LNCaP clone FGC (cell line): ENCODE measurements at regions not wholly inside any gene's neighbourhood (a gene's known extent, or its start where the extent isn't known, plus 50 kb on each side); places are given as distances from the start of the nearest gene placed in this dataset.

ENCODE experiments used
- DNase-seq: peaks from one replicate; pipeline ENCODE4 v3.0.0-alpha.2; 2011; ENCODE audit warnings: low read depth
- H3K4me3 ChIP-seq: 2 replicates; pipeline ENCODE4 v1.5.1; 2011; ENCODE audit warnings: mild to moderate bottlenecking, low read depth, low read length, control low read depth
- TF ChIP-seq, protein P1 (sequence below): IDR thresholded peaks from 2 replicates; pipeline ENCODE4 v1.5.1; 2012; ENCODE audit warnings: mild to moderate bottlenecking; ENCODE audit not compliant: control insufficient read depth, insufficient read depth; ENCODE audit errors: extremely low read depth

DNA sequence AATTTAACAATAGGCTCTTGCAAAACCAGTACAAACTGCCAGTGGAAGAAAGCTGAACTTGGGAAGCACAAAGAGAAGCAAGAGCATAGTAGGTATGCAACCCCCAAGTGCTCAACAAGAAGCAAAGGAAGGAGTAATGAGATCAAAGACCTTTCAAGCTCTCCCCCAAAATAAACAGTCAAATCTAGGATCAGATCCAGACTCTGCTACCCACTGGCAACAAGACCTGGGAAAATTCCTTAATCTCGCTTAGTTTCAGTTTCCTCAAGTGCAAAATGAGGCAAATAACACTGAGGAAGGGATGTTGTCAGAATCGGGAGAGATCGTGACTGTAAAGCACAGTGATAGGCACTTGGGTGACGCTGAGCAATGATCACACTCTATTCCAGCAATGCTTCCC is 329.2 kb downstream of the TNS1 start:
- TF ChIP-seq, protein P1, sequence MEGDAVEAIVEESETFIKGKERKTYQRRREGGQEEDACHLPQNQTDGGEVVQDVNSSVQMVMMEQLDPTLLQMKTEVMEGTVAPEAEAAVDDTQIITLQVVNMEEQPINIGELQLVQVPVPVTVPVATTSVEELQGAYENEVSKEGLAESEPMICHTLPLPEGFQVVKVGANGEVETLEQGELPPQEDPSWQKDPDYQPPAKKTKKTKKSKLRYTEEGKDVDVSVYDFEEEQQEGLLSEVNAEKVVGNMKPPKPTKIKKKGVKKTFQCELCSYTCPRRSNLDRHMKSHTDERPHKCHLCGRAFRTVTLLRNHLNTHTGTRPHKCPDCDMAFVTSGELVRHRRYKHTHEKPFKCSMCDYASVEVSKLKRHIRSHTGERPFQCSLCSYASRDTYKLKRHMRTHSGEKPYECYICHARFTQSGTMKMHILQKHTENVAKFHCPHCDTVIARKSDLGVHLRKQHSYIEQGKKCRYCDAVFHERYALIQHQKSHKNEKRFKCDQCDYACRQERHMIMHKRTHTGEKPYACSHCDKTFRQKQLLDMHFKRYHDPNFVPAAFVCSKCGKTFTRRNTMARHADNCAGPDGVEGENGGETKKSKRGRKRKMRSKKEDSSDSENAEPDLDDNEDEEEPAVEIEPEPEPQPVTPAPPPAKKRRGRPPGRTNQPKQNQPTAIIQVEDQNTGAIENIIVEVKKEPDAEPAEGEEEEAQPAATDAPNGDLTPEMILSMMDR = no peak
- DNase-seq = no peak
- H3K4me3 ChIP-seq = no peak overlapping the region

DNA sequence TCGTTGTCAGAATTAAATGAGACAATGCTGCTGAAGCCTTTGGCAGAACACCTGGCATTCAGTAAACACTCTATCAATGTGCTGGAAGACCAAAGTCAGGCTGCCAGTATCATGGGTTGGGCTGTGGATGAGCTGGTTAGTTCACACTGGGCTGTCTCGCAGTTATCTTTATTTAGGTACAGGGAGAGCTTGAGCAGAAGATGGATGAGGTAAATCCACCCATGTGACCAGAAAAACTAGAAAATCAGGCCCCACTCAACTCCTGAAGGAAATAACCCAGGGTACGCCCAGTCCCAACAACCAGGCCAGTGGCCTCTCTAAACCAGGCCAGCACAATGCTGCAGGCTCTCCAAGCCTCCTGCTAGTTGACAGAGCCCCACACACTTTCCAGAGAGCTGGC is 330.3 kb downstream of the TNS1 start:
- TF ChIP-seq, protein P1 = no peak
- H3K4me3 ChIP-seq = no peak overlapping the region
- peak; percentile 78 for DNase-seq

DNA sequence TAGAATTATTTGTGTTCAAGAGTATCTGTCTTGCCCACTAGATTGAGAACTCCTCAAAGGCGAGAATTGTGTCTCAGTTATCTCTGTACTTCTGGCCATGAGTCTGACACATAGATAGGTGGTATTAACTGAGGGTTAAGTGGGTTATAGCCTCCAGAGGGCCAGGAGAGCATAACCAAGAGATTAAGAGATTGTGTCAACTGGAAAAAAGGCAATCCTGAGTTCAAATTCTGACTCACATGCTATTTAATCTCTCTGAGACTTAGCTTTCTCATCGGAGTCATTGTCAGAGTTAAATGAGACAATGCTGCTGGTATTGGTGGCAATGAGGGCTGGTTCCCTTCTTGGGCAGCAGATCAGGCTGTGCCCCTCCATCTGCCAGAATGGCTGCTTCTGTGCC is 330.9 kb downstream of the TNS1 start:
- no peak for DNase-seq
- TF ChIP-seq, protein P1 = no peak
- no peak overlapping the region for H3K4me3 ChIP-seq

DNA sequence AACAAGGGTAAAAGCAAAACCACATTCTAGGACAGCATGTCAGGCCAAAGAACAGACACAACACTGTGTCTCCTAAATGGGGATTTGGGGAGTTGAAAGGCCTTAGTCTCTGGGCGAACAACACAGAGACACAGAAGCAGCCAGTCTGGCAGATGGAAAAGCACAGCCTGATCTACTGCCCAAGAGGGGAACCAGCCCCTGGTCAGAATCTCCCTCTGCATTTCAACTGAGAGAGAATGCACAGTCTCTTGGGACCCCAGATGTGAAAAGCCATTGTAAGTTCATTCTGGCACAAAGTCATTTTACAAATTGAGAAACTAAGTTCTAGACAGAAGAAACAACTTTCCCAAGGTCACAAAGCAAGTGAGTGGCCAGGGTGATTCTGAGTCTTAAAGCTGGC is 331.7 kb downstream of the TNS1 start:
- no peak overlapping the region for H3K4me3 ChIP-seq
- TF ChIP-seq, protein P1 = no peak
- DNase-seq = no peak

DNA sequence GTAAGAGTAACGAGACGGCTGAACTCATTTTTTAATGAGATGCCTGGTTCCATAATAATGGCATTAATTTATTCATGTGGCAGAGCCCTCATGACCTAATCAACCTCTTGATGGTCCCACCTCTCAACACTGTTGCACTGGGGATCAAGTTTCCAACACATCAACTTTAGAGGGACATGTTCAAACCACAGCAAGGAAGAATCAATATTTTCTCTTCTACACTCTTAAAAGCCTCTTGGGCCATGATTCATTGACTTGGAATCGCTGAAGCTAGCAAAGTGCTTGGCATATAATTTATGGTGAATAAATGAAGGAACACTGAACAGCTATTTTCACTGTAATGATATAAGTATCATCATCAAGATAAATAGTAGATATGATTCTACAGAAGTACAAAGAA is 333.0 kb downstream of the TNS1 start:
- H3K4me3 ChIP-seq = no peak overlapping the region
- DNase-seq = no peak
- TF ChIP-seq, protein P1 = no peak

DNA sequence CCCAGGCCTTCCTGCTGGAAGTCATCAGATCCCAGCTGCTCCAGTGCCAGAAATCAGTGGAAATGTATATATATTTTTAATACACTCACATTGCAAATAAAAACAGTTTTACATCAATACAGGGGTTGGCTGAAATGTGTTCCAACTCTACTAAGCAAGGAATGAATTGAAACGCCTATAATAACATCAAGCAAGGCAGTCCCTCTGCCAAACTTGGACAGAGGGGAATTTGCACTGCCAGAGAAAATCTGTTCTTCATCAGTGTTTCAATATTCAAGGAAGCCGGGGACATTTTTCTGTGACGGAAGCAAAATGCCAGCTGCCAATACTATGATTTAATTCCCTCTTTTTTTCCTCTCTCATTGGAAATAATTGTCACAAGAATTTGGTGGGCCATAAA is 335.3 kb downstream of the TNS1 start:
- DNase-seq = no peak
- TF ChIP-seq, protein P1 = no peak
- no peak overlapping the region for H3K4me3 ChIP-seq

DNA sequence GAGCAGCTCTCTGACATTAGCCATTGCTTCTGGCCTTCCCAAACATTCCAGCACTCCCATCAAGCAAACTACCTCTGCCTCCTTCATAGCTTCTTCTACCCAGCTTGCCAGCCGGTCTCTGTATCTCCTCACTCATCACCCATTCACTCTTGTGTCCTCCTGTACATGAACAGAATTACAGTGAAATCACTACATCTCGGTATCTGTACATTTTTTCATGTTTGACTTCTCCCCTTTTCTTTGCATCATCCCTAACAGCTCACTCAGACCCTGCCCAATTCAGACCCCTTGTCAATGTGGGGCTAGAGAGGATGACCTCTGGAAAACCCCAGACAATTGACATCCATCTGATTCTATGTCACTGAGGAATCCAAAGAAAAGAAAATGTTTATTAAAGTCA is 335.8 kb downstream of the TNS1 start:
- TF ChIP-seq, protein P1 = no peak
- H3K4me3 ChIP-seq = no peak overlapping the region
- DNase-seq = no peak
